Panc1 (cell line): ENCODE measurements at regions not wholly inside any gene's neighbourhood (a gene's known extent, or its start where the extent isn't known, plus 50 kb on each side); places are given as distances from the start of the nearest gene placed in this dataset.

ENCODE experiments used
- ATAC-seq: fragments of 200-7000 bp; cut with Tn5 transposase; 2 replicates; pipeline ENCODE4 v1.9.1; 2020; ENCODE audit warnings: mild to moderate bottlenecking, moderate library complexity
- BruUV-seq: library from RNA; stranded (reverse); fragments of 400-500 nt; replicated peaks from 2 replicates; lab custom pipeline; 2021; lab: Mats Ljungman, UMichigan
- CTCF ChIA-PET: fragments of 300-600 bp; sonication (Branson Sonifier 250); formaldehyde crosslinking; loops from one replicate; lab custom pipeline; 2022; ENCODE audit warnings: antibody characterized with exemption; lab: Charles Lee
- POLR2A ChIA-PET: fragments of 300-600 bp; sonication (Branson Sonifier 250); formaldehyde crosslinking; loops from one replicate; lab custom pipeline; 2022; ENCODE audit warnings: antibody characterized with exemption; lab: Charles Lee
- DNase-seq: peaks from one replicate; pipeline ENCODE4 v3.0.0-alpha.2; 2010; ENCODE audit warnings: low read depth, low spot score
- H3K27ac ChIP-seq: 2 replicates; pipeline ENCODE4 v1.5.1; 2011; ENCODE audit warnings: mild to moderate bottlenecking, low read length, inconsistent platforms
- H3K27me3 ChIP-seq: fragments of 200-500 bp; sonication (Bioruptor generic); 2 replicates; pipeline ENCODE4 v1.6.0; 2014; ENCODE audit warnings: low read length, inconsistent platforms; ENCODE audit not compliant: control insufficient read depth, insufficient read depth
- H3K36me3 ChIP-seq: fragments of 200-500 bp; sonication (Bioruptor generic); 2 replicates; pipeline ENCODE4 v1.5.1; 2014; ENCODE audit warnings: inconsistent platforms, mild to moderate bottlenecking, low read length, moderate library complexity; ENCODE audit not compliant: control insufficient read depth, insufficient read depth
- H3K4me1 ChIP-seq: 2 replicates; pipeline ENCODE4 v1.5.1; 2011; ENCODE audit warnings: inconsistent platforms, mild to moderate bottlenecking, low read length, moderate library complexity; ENCODE audit not compliant: control insufficient read depth, insufficient read depth
- H3K4me3 ChIP-seq, 2 experiments: 2 replicates each; pipeline ENCODE4 v1.5.1; 2011 to 2012; ENCODE audit warnings: low read depth in 2 of 2, low read length in 2 of 2, mild to moderate bottlenecking in 2 of 2, inconsistent platforms in 1 of 2, moderate library complexity in 1 of 2
- H3K9me3 ChIP-seq: fragments of 200-500 bp; sonication (Bioruptor generic); 2 replicates; pipeline ENCODE4 v1.5.1; 2014; ENCODE audit warnings: low read depth, mild to moderate bottlenecking, inconsistent platforms, low read length, moderate library complexity; ENCODE audit not compliant: control insufficient read depth, insufficient read depth
- POLR2AphosphoS5 ChIP-seq: IDR thresholded peaks from 2 replicates; pipeline ENCODE4 v1.6.1; 2012; ENCODE audit warnings: mild to moderate bottlenecking, low read depth, low read length, moderate library complexity
- SIN3A ChIP-seq: IDR thresholded peaks from 2 replicates; pipeline ENCODE4 v1.6.1; 2012; ENCODE audit warnings: low read depth, mild to moderate bottlenecking, low read length, moderate library complexity, borderline replicate concordance; ENCODE audit not compliant: insufficient read depth
- TCF7L2 ChIP-seq: IDR thresholded peaks from 2 replicates; pipeline ENCODE4 v1.6.1; 2011; ENCODE audit warnings: mild to moderate bottlenecking, low read depth, low read length, inconsistent platforms
- in situ Hi-C: cut with HindIII; loops from 2 replicates; pipeline ENCODE4 v1.10.0; 2016; ENCODE audit warnings: low sequenced_read_pairs, low pct_unique_long_range_greater_than_20kb
- intact Hi-C: fragments of 100-400 bp; cut with micrococcal nuclease; formaldehyde crosslinking; loops from one replicate; pipeline ENCODE4 v1.10.0; 2022; ENCODE audit not compliant: unreplicated experiment
- TF ChIP-seq, protein P1 (sequence below): fragments of 450-650 bp; IDR thresholded peaks from 2 replicates; pipeline ENCODE4 v1.5.1; 2017; ENCODE audit warnings: mild to moderate bottlenecking
- TF ChIP-seq, protein P2 (sequence below), 2 experiments: IDR thresholded peaks; 2 replicates each; pipeline ENCODE4 v1.6.1; 2011 to 2012; ENCODE audit warnings: low read depth in 2 of 2, control low read depth in 1 of 2, low read length in 1 of 2, mild to moderate bottlenecking in 1 of 2, moderate library complexity in 1 of 2; ENCODE audit not compliant: insufficient read depth in 1 of 2

DNA sequence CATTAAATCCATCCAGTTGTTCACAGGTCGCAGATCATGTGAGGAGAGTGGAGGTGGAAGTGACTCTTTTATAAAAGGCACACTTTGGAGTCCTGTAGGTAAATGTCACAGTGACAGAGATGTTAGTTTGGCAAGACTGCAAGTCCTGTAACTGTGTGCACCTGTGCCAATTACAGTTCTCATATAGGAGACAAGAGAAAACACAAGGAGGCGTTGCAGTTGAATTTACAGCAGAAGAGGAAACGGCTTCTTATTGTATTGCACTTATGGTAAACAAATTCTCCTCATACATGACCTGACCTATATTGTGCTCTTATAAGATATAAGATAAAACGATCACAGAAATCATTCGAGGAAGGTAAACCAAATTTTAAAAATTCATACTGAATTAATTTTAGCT is 732.8 kb upstream of the SLC10A2 start:
- no TSS peak for BruUV-seq

DNA sequence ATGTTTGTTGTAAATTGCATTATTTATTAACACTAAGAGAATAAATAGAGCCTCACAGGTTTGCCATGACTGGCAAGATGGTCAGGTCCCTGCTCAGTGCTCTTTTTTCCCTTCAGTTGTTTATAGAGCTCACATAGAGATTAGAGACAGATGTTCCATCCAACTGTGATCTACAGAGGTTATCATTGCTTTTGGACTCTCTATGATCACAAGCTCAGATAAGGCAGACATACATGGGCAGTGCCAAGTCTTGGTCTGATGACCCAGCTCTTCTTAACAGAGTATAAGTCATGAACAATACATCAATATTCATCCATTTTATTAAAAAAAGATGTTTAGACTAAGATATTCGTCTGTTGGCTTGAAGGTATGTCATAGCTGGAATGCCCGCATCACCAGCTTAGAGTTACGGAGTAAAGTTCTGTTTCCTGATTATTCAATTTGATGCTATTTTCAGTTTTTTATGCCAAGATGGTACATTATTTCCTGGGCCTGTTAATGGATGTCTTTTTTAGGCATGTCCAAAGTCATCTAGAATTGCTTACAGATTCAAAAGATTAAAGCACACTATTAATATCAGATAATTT is 729.8 kb upstream of the SLC10A2 start:
- CTCF ChIA-PET, result no interaction called here
- POLR2A ChIA-PET, result no interaction called here
- TF ChIP-seq TCF7L2, result no peak
- TF ChIP-seq, protein P1, sequence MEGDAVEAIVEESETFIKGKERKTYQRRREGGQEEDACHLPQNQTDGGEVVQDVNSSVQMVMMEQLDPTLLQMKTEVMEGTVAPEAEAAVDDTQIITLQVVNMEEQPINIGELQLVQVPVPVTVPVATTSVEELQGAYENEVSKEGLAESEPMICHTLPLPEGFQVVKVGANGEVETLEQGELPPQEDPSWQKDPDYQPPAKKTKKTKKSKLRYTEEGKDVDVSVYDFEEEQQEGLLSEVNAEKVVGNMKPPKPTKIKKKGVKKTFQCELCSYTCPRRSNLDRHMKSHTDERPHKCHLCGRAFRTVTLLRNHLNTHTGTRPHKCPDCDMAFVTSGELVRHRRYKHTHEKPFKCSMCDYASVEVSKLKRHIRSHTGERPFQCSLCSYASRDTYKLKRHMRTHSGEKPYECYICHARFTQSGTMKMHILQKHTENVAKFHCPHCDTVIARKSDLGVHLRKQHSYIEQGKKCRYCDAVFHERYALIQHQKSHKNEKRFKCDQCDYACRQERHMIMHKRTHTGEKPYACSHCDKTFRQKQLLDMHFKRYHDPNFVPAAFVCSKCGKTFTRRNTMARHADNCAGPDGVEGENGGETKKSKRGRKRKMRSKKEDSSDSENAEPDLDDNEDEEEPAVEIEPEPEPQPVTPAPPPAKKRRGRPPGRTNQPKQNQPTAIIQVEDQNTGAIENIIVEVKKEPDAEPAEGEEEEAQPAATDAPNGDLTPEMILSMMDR, result no peak
- TF ChIP-seq, protein P2, sequence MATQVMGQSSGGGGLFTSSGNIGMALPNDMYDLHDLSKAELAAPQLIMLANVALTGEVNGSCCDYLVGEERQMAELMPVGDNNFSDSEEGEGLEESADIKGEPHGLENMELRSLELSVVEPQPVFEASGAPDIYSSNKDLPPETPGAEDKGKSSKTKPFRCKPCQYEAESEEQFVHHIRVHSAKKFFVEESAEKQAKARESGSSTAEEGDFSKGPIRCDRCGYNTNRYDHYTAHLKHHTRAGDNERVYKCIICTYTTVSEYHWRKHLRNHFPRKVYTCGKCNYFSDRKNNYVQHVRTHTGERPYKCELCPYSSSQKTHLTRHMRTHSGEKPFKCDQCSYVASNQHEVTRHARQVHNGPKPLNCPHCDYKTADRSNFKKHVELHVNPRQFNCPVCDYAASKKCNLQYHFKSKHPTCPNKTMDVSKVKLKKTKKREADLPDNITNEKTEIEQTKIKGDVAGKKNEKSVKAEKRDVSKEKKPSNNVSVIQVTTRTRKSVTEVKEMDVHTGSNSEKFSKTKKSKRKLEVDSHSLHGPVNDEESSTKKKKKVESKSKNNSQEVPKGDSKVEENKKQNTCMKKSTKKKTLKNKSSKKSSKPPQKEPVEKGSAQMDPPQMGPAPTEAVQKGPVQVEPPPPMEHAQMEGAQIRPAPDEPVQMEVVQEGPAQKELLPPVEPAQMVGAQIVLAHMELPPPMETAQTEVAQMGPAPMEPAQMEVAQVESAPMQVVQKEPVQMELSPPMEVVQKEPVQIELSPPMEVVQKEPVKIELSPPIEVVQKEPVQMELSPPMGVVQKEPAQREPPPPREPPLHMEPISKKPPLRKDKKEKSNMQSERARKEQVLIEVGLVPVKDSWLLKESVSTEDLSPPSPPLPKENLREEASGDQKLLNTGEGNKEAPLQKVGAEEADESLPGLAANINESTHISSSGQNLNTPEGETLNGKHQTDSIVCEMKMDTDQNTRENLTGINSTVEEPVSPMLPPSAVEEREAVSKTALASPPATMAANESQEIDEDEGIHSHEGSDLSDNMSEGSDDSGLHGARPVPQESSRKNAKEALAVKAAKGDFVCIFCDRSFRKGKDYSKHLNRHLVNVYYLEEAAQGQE (IDR thresholded peaks at IDR 0.05; ENCODE audit: insufficient read depth in 1 of 2, low read depth in 2 of 2, low read length in 1 of 2), result no peak
- no peak for TF ChIP-seq SIN3A
- no peak for TF ChIP-seq POLR2AphosphoS5
- in situ Hi-C loops (no loop called here), intact Hi-C loops (no loop called here)
- Histone ChIP-seq H3K27me3 (no peaks in the 10 kb centered on the region), H3K9me3 (no peaks in the 10 kb centered on the region), H3K4me3 (no peak overlapping the region), H3K36me3 (no peaks in the 10 kb centered on the region), H3K4me1 (no peaks in the 10 kb centered on the region), H3K27ac (no peak overlapping the region)
- no peak for ATAC-seq
- no peak for DNase-seq
- no TSS peak for BruUV-seq

More for the DNA sequence above, 732.8 kb upstream of the SLC10A2 start:
- Histone ChIP-seq H3K4me1 (no peaks in the 10 kb centered on the region), H3K9me3 (no peaks in the 10 kb centered on the region), H3K27me3 (no peaks in the 10 kb centered on the region), H3K27ac (no peak overlapping the region), H3K4me3 (no peak overlapping the region), H3K36me3 (no peaks in the 10 kb centered on the region)
- TF ChIP-seq POLR2AphosphoS5 (no peak), TCF7L2 (no peak), SIN3A (no peak)
- TF ChIP-seq, protein P2 (IDR thresholded peaks at IDR 0.05; ENCODE audit: insufficient read depth in 1 of 2, low read depth in 2 of 2, low read length in 1 of 2), result no peak
- TF ChIP-seq, protein P1, result no peak
- ATAC-seq (no peak), DNase-seq (no peak)
- POLR2A ChIA-PET, result no interaction called here
- intact Hi-C loops, result no loop called here
- in situ Hi-C loops, result no loop called here
- CTCF ChIA-PET, result no interaction called here
